H9 (cell line): ENCODE measurements at regions not wholly inside any gene's neighbourhood (a gene's known extent, or its start where the extent isn't known, plus 50 kb on each side); places are given as distances from the start of the nearest gene placed in this dataset.

Experiments used
- DNase-seq: peaks from one replicate; pipeline ENCODE4 v3.0.0-alpha.2; 2017
- H2AFZ ChIP-seq: one replicate; pipeline ENCODE4 v1.6.1; 2013; ENCODE audit warnings: mild to moderate bottlenecking, low read length, control low read depth, moderate library complexity
- H2AK5ac ChIP-seq: 2 replicates; pipeline ENCODE4 v1.6.1; 2013; ENCODE audit warnings: low read length, control low read depth, mixed read lengths; ENCODE audit not compliant: insufficient read length
- H2BK120ac ChIP-seq: one replicate; pipeline ENCODE4 v1.6.1; 2013; ENCODE audit warnings: low read depth, mild to moderate bottlenecking, low read length, control low read depth, inconsistent platforms; ENCODE audit not compliant: poor library complexity, severe bottlenecking
- H2BK12ac ChIP-seq: 2 replicates; pipeline ENCODE4 v1.6.1; 2013; ENCODE audit warnings: low read length, control low read depth, mixed read lengths, low read depth; ENCODE audit not compliant: insufficient read length
- H2BK15ac ChIP-seq: 2 replicates; pipeline ENCODE4 v1.6.1; 2013; ENCODE audit warnings: low read depth, low read length, control low read depth
- H2BK20ac ChIP-seq: one replicate; pipeline ENCODE4 v1.6.1; 2013; ENCODE audit warnings: low read depth, mild to moderate bottlenecking, low read length, control low read depth, inconsistent platforms; ENCODE audit not compliant: poor library complexity, severe bottlenecking
- H2BK5ac ChIP-seq: 2 replicates; pipeline ENCODE4 v1.6.1; 2013; ENCODE audit warnings: low read length, control low read depth, mixed read lengths; ENCODE audit not compliant: insufficient read length
- H3K14ac ChIP-seq: 2 replicates; pipeline ENCODE4 v1.6.1; 2013; ENCODE audit warnings: low read length, control low read depth; ENCODE audit not compliant: insufficient read depth
- H3K18ac ChIP-seq: 2 replicates; pipeline ENCODE4 v1.6.1; 2013; ENCODE audit warnings: low read depth, mild to moderate bottlenecking, mixed read lengths, low read length, control low read depth; ENCODE audit not compliant: insufficient read length
- H3K23ac ChIP-seq: 2 replicates; pipeline ENCODE4 v1.6.1; 2013; ENCODE audit warnings: low read length, control low read depth, mixed read lengths, low read depth; ENCODE audit not compliant: insufficient read length
- H3K23me2 ChIP-seq: 2 replicates; pipeline ENCODE4 v1.6.1; 2013; ENCODE audit warnings: low read depth, mild to moderate bottlenecking, mixed read lengths, low read length, control low read depth; ENCODE audit not compliant: insufficient read length, poor library complexity, severe bottlenecking
- H3K27ac ChIP-seq: 2 replicates; pipeline ENCODE4 v1.5.1; 2013; ENCODE audit warnings: low read length, control low read depth, mixed read lengths, low read depth; ENCODE audit not compliant: insufficient read length
- H3K27me3 ChIP-seq: 2 replicates; pipeline ENCODE4 v1.6.1; 2013; ENCODE audit warnings: low read length, control low read depth, inconsistent platforms; ENCODE audit not compliant: insufficient read depth
- H3K4ac ChIP-seq: 2 replicates; pipeline ENCODE4 v1.6.1; 2013; ENCODE audit warnings: low read depth, mild to moderate bottlenecking, control low read depth, inconsistent platforms, low read length, moderate library complexity
- H3K4me1 ChIP-seq: 2 replicates; pipeline ENCODE4 v1.6.1; 2013; ENCODE audit warnings: low read length, control low read depth, inconsistent platforms; ENCODE audit not compliant: insufficient read depth
- H3K4me2 ChIP-seq: 2 replicates; pipeline ENCODE4 v1.6.1; 2013; ENCODE audit warnings: low read length, control low read depth, mixed read lengths; ENCODE audit not compliant: insufficient read length, insufficient read depth
- H3K56ac ChIP-seq: 2 replicates; pipeline ENCODE4 v1.6.1; 2013; ENCODE audit warnings: low read depth, mild to moderate bottlenecking, mixed read lengths, low read length, control low read depth; ENCODE audit not compliant: insufficient read length
- H3K79me1 ChIP-seq: 2 replicates; pipeline ENCODE4 v1.6.1; 2013; ENCODE audit warnings: low read depth, mild to moderate bottlenecking, moderate library complexity, low read length, control low read depth, inconsistent platforms; ENCODE audit not compliant: insufficient read depth, poor library complexity, severe bottlenecking
- H3K79me2 ChIP-seq: 2 replicates; pipeline ENCODE4 v1.6.1; 2013; ENCODE audit warnings: low read length, control low read depth, inconsistent platforms; ENCODE audit not compliant: insufficient read depth
- H3K9ac ChIP-seq: 2 replicates; pipeline ENCODE4 v1.6.1; 2013; ENCODE audit warnings: low read length, control low read depth, mixed read lengths; ENCODE audit not compliant: insufficient read length; ENCODE audit errors: extremely low read depth
- H3K9me3 ChIP-seq: one replicate; pipeline ENCODE4 v1.6.1; 2013; ENCODE audit warnings: low read depth, low read length, inconsistent platforms; ENCODE audit not compliant: control insufficient read depth
- H3T11ph ChIP-seq: one replicate; pipeline ENCODE4 v1.6.1; 2013; ENCODE audit warnings: mild to moderate bottlenecking, low read length, control low read depth, inconsistent platforms
- H4K20me1 ChIP-seq: one replicate; pipeline ENCODE4 v1.6.1; 2013; ENCODE audit not compliant: control insufficient read depth, insufficient read length, insufficient read depth
- H4K5ac ChIP-seq: 2 replicates; pipeline ENCODE4 v1.6.1; 2013; ENCODE audit warnings: low read depth, mild to moderate bottlenecking, mixed read lengths, low read length, control low read depth; ENCODE audit not compliant: insufficient read length
- H4K8ac ChIP-seq: replicated peaks from 2 replicates; pipeline ENCODE4 v1.6.1; 2013; ENCODE audit warnings: low read length, control low read depth, mixed read lengths, low read depth; ENCODE audit not compliant: insufficient read length
- H4K91ac ChIP-seq: 2 replicates; pipeline ENCODE4 v1.6.1; 2013; ENCODE audit warnings: low read depth, mild to moderate bottlenecking, moderate library complexity, mixed read lengths, low read length, control low read depth; ENCODE audit not compliant: insufficient read length
- H3K27ac Mint-ChIP-seq, 3 experiments: 2 replicates in 2 of 3; 3 replicates in 1 of 3; pipeline ENCODE4 v1.8.0; 2020 to 2021; ENCODE audit warnings: mixed read lengths in 3 of 3, mild to moderate bottlenecking in 1 of 3, moderate library complexity in 1 of 3
- H3K27me3 Mint-ChIP-seq: 2 replicates; pipeline ENCODE4 v1.8.0; 2021; ENCODE audit warnings: low read depth, mild to moderate bottlenecking, moderate library complexity, mixed read lengths
- H3K36me3 Mint-ChIP-seq, 3 experiments: 2 replicates in 2 of 3; 3 replicates in 1 of 3; pipeline ENCODE4 v1.8.0; 2020 to 2021; ENCODE audit warnings: low read depth in 3 of 3, mixed read lengths in 3 of 3; ENCODE audit not compliant: insufficient read depth in 1 of 3
- H3K4me1 Mint-ChIP-seq, 2 experiments: 2 replicates each; pipeline ENCODE4 v1.8.0; 2020; ENCODE audit warnings: mixed read lengths in 2 of 2
- H3K4me3 Mint-ChIP-seq, 2 experiments: 2 replicates in 1 of 2; 3 replicates in 1 of 2; pipeline ENCODE4 v1.8.0; 2020 to 2021; ENCODE audit warnings: mild to moderate bottlenecking in 2 of 2, mixed read lengths in 2 of 2, moderate library complexity in 1 of 2
- H3K9me3 Mint-ChIP-seq, 2 experiments: 2 replicates in 1 of 2; 3 replicates in 1 of 2; pipeline ENCODE4 v1.8.0; 2020; ENCODE audit warnings: mild to moderate bottlenecking in 2 of 2, mixed read lengths in 2 of 2, moderate library complexity in 1 of 2
- WGBS: extraction: QIAGEN DNeasy Blood & Tissue Kit; methylation state at CpG from one replicate; pipeline ENCODE4 v1.1.7; 2013; ENCODE audit warnings: missing lambda C conversion rate, low lambda C conversion rate, mixed read lengths; ENCODE audit not compliant: insufficient read length; ENCODE audit errors: extremely low coverage; 5-methylcytosine and 5-hydroxymethylcytosine counted together
- TF ChIP-seq, protein P1 (sequence below): fragments of 200-600 bp; sonication (generic); conservative IDR thresholded peaks from 3 replicates; pipeline ENCODE4 v1.8.0; 2021; ENCODE audit warnings: antibody characterized with exemption, mild to moderate bottlenecking

DNA sequence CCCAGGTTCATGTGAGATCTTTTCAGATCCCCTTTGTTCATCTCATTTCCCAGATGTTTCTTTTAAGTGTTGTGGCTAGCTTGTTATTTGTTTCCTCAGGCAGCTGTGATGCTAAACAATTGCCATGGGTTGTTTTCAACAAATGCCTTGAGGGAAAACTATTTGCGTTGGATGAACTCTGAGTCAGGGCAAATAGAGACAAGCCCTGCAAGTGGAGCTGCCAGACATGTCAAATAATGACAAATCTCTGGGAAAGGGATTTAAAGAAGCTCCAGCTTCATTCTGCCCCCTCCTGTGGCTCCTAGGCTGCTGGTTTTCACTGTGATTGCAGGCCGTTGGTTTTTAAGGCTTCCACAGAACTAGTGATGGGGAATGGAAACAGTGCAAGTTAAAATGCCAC lies 272.4 kb upstream of the SP8 start:
- Mint-ChIP-seq H3K27ac (no peak overlapping the region), H3K27me3 (no peaks in the 10 kb centered on the region), H3K36me3 (peaks cover 0 to 13% (median 11%) of the 10 kb centered on the region in 3 experiments; a peak in 4 of 7 replicates), H3K9me3 (peaks cover 5 to 7% of the 10 kb centered on the region in 2 experiments; a peak in 3 of 5 replicates), H3K4me3 (no peak overlapping the region), H3K4me1 (peaks cover 3 to 4% of the 10 kb centered on the region in 2 experiments; a peak in 3 of 4 replicates)
- TF ChIP-seq, protein P1, sequence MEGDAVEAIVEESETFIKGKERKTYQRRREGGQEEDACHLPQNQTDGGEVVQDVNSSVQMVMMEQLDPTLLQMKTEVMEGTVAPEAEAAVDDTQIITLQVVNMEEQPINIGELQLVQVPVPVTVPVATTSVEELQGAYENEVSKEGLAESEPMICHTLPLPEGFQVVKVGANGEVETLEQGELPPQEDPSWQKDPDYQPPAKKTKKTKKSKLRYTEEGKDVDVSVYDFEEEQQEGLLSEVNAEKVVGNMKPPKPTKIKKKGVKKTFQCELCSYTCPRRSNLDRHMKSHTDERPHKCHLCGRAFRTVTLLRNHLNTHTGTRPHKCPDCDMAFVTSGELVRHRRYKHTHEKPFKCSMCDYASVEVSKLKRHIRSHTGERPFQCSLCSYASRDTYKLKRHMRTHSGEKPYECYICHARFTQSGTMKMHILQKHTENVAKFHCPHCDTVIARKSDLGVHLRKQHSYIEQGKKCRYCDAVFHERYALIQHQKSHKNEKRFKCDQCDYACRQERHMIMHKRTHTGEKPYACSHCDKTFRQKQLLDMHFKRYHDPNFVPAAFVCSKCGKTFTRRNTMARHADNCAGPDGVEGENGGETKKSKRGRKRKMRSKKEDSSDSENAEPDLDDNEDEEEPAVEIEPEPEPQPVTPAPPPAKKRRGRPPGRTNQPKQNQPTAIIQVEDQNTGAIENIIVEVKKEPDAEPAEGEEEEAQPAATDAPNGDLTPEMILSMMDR, result no peak
- Histone ChIP-seq H2BK12ac (no peak overlapping the region), H3K14ac (no peak overlapping the region), H3K23ac (no peak overlapping the region), H3K18ac (no peak overlapping the region), H3K4ac (no peak overlapping the region), H3K9ac (no peak overlapping the region), H3K4me1 (no peaks in the 10 kb centered on the region), H3K27ac (no peak overlapping the region), H4K5ac (no peak overlapping the region), H4K20me1 (no peaks in the 10 kb centered on the region), H2BK15ac (no peak overlapping the region), H3K27me3 (no peaks in the 10 kb centered on the region), H3K4me2 (no peak overlapping the region), H2AK5ac (no peak overlapping the region), H4K8ac (no peak overlapping the region), H2AFZ (no peak overlapping the region), H4K91ac (no peak overlapping the region), H3K79me2 (no peaks in the 10 kb centered on the region), H3T11ph (no peak overlapping the region), H2BK120ac (no peak overlapping the region), H3K79me1 (no peaks in the 10 kb centered on the region), H3K9me3 (no peaks in the 10 kb centered on the region), H3K23me2 (no peaks in the 10 kb centered on the region), H2BK5ac (no peak overlapping the region), H3K56ac (no peak overlapping the region), H2BK20ac (no peak overlapping the region)
- no peak for DNase-seq
- no CpG with 5 or more reads among the region's 2 CpGs for WGBS
